ENCODE measurements at regions not wholly inside any gene's neighbourhood (a gene's known extent, or its start where the extent isn't known, plus 50 kb on each side); places are given as distances from the start of the nearest gene placed in this dataset.
A peak's percentile ranks its signal among the peaks of the same experiment; 100 is the strongest.
"Not testable (repeated sequence)": the region's sequence is repeated elsewhere in the genome, so short reads cannot be mapped to it uniquely, and the experiment has no call there.

DNA sequence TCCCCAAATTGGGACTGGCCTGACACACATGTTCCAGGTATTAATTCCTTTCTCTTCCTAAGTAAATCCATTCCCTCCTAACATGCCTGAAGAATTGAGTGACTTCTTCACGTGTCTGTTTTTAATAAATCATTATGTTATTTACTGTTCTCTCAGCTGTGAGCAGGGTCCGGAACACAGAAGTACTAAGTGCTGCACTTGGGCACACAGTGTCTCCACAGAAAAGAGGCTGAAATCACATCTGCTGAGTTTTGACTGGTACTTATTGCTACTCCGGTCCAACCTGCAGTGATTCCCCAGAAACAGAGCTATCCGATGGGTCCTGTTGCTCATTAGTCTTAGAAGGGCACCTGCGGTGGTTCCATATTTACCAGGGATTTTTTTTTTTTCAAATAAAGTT is 202.6 kb downstream of the RBM46 start:
- DNase-seq = no peak

- DNase-seq = no peak
These were observed 203.1 kb downstream of the RBM46 start for GRCh38 chr4:154984148-154984547.

GRCh38 chr4:154984616-154985015 is 203.5 kb downstream of the RBM46 start:
- no peak for DNase-seq

DNA sequence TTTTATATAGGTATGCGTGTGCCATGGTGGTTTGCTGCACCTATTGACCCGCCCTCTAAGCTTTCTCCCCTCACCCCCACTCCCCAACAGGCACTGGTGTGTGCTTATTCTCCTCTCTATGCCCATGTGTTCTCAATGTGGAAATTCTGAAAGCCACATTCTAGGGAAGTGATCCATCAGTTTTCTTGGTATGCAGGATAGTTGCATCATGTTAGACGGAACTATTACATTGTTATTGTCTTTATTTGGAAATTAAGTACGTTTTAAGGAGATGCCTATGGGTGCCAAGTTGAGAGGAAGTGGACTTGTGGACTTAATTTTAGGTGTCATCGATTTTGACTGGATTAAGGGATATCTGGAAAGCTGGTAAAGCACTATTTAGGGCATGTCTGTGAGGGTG is 204.6 kb downstream of the RBM46 start:
- DNase-seq = no peak

DNA sequence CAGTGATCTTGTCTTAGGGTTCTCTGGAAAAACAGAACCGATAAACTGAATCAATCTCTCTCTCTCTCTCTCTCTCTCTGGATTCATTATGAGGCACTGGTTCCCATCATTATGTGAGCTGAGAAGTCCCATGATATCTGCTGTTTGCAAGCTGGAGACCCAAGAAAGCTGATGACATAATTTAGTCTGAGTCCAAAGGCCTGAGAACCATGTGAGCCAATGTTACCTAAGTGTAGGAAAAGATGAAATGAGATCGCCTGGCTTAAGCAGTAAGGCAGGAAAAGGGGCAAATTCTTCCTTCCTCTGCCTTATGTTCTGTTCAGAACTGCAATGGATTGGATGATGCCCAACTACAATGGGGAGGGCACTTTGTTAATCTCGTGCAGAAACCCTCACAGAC is 207.4 kb downstream of the RBM46 start:
- DNase-seq = no peak

DNA sequence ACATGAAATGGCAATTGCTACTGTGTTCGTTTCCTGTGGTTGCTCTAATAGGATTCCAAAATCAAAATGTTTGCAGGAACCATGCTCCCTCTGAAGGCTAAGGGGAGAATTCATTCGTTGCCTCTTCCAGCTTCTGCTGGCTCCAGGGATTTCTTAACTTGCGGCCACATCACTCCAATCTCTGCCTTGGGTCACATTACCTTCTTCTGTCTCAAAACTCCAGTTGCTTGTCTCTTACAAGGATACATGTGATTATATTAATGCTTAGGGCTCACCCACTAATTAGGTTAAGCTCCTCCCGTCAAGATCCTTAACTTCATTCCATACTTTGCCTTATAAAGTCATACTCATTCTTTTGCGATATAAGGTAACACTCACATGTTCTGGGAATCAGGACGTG is 208.4 kb downstream of the RBM46 start:
- DNase-seq = no peak

- DNase-seq = not testable (repeated sequence)
These were observed 210.6 kb upstream of the NPY2R start for GRCh38 chr4:154997866-154998265.

GRCh38 chr4:154998284-154998683 is 210.2 kb upstream of the NPY2R start:
- DNase-seq = no peak

DNA sequence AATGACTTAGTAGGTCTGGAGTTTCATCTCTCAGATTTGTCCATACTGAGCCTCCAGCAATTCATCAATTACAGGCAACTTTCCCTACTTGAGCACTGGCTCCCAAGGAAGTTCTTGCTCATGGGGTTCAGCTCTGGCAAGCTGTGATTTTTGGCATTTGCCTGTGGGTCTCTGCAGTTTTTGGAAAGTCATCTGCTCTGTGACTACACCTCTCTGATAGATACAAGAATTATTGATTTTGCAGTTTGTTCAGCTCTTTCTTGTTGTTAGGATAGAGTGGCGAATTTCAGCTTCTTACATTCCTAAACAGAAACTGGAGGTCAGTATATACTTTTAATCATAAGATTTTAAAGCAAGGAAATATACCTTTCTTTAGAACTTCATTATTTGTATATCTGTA is 209.7 kb upstream of the NPY2R start:
- no peak for DNase-seq

DNA sequence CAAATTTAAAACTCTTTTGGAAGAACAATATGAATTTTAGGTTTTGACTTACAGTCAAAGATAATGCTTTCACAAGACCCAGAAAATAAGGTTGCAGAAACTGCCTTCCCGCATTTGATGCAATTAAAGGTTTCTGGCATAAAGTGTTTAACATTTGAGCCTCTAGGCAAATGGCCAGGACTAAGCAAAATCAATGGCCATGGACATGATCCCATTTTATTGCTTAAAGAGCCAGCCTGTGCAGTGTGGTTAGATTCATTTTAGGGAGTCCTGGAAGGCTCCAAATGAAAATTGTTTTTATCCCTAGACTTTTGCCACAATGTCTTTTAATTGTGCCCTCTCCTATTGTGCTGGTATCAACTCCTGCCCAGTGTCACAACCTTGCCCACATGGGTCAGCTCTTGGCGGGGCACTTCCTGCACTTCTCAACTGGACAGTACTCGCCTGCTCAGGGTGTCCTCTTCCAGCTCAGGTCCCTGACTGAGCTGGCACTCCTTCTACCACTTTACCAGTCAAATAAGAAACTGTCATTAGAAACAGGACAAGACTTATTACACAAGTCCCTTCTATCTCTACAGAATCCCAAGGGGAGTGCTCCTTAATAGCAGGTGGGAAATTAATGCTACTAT is 208.4 kb upstream of the NPY2R start:
- no peak for DNase-seq

GRCh38 chr4:155001251-155001650 is 207.2 kb upstream of the NPY2R start:
- no peak for DNase-seq

- DNase-seq = no peak
These were observed 202.9 kb upstream of the NPY2R start for GRCh38 chr4:155005395-155006090.

- DNase-seq = no peak
These were observed 200.7 kb upstream of the NPY2R start for GRCh38 chr4:155007660-155008176.

DNA sequence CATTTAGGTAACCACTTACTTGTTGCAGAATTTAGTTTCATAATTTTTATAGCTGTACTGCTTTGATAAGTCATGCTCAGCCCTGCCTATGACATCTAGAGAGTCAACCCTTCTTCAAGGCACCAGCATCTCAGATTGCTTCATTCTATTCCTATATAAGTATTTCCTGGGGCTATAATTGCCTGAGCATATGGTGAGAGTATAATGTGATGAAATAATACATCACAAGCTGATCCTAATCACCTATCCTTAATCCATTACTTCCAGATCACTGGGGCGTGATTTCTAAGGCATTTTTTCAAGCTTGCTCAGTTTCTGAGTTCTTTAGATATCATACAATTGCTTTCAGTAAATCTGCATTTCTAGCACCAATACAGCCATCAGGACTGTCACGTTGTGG is 200.0 kb upstream of the NPY2R start:
- no peak for DNase-seq

- no peak for DNase-seq
These were observed 199.1 kb upstream of the NPY2R start for GRCh38 chr4:155009288-155009687.

DNA sequence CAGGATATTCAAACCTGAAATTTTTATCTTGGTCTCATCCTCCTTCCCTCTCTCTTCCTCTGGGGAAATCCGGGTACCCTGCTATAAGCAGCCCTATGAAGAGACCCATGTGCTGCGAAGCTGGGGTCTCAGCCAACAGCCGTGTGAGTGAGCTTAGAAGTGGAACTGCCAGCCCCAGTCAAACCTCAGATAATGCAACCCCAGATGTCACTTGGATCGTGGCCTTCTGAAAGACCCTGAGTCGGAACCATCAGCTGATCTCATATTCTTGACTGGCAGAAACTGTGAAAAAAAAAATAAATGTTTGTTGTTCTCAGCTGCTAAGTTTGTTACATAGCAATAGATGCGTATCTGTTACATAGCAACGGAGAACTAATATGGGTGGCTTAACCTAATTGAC is 198.1 kb upstream of the NPY2R start:
- DNase-seq = no peak

- no peak for DNase-seq
These were observed 197.2 kb upstream of the NPY2R start for GRCh38 chr4:155011163-155011780.

DNA sequence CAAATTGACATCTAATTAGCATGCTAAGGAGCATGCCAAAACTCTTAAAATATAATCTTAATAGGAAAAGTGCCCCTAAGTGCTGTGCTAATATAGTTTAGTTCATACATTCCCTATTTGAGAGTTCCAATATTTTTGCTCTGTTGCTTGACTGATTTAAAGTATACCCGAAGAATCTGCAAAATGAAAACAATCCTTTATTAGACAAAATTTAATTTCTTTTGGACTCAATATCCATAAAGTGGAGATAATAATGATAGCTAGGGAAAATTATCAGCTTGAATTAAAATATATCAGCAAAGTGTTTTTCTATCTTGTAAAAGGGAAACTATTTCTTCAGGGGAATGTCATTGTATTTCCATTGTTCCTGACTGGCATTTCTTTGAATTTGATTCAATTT is 196.0 kb upstream of the NPY2R start:
- no peak for DNase-seq

DNA sequence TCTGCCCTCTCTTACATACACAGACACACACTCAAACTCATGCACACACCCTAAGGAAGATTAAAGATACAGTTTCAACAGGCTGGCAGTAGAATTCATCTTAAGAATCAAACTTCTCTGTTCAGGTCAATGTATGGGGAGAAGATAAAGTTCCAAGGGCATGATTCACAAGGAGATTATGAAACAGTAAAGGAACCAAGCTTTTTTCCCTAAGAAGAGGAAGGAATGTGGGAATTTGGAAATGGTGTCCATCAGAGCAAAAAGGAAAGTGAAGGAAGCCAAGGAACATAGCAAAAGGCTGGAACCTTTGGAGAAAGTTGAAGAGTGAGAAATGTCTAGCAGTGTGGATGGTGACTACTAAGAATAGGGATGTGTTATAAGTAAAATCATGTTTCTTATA is 191.0 kb upstream of the NPY2R start:
- no peak for DNase-seq

- DNase-seq = peak in 3 of 14 donors; percentile 9 to 38 (median 14)
These were observed 182.5 kb upstream of the NPY2R start for GRCh38 chr4:155025762-155026457.

DNA sequence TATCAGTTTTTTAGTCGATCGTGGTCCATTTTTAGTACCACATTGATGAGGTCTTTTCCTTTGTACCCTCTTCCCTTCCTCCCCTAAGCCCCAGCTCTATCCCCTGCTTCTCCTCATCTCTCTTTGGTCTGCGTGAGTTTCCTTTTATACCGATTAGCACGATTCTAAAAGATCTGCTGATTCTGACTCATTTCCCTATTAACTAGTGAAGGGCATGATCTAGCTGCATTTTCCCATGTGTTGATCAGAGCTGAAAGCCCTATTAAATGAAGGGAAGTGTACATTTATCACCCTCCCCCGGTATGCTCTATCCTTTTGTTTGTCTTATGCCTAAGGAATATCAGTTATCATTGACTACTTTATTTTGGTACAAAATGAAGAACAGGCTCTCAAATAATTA is 181.7 kb upstream of the NPY2R start:
- no peak for DNase-seq

DNA sequence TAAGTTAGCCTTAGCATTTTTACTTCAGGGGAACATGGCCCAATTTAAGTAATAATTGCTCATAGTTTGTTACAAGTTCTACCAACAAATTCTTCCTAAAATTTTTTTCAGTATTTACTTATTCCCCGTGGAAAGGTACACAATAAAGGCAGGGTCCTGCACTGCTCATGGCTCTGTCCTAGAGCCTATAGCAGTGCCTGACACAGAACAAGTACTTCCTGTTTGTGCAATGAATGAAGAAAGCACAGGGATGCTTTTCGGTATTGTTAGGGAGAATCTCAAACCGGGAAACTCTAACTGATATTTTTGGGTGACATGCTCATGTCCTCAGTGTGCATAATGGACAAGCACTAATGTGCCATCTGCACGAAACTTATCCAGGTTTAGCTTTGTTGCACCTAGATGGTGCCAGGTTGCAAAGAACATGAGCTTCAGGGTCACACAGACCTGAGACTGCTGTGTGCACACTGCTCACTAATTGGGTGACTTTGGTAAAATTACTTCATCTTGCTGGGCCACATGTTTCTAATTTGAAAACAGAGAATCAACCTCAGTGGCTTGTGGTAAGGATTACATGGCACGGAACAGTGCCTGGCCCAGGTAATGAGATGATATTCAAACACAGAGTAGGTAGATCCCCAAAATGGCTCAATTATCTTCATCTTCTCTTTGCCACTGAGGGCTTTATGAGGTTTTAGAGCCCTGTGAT is 175.8 kb upstream of the NPY2R start:
- no peak for DNase-seq

DNA sequence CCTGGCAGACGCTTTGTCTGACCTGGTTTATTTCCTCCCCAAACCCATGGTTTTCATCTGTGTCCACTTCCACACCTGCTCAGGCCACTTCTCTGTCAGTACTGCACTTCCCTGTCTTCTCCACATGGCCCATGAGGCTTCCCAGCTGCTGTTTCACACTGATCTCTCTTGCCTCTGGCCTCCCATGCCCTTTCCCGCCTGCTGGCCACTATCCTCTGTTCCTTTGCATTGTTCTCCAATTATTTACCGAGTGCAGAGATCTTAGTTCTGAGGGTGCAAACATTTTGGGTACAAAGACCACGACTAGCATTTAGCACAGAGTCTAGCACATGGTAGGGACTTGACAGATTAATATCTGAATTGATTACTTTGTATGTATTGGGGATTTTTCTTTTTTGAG is 174.8 kb upstream of the NPY2R start:
- DNase-seq = no peak

Measured in C1 segment of cervical spinal cord (tissue), 14 donors.